NCI-H82 treated with DMSO at 0.1 percent for 48 hours (cell line): ENCODE measurements at regions not wholly inside any gene's neighbourhood (a gene's known extent, or its start where the extent isn't known, plus 50 kb on each side); places are given as distances from the start of the nearest gene placed in this dataset.

Experiments
- DNase-seq: peaks from one replicate; lab custom pipeline; 2025; ENCODE audit not compliant: unreplicated experiment; lab: John Stamatoyannopoulos, UW

DNA sequence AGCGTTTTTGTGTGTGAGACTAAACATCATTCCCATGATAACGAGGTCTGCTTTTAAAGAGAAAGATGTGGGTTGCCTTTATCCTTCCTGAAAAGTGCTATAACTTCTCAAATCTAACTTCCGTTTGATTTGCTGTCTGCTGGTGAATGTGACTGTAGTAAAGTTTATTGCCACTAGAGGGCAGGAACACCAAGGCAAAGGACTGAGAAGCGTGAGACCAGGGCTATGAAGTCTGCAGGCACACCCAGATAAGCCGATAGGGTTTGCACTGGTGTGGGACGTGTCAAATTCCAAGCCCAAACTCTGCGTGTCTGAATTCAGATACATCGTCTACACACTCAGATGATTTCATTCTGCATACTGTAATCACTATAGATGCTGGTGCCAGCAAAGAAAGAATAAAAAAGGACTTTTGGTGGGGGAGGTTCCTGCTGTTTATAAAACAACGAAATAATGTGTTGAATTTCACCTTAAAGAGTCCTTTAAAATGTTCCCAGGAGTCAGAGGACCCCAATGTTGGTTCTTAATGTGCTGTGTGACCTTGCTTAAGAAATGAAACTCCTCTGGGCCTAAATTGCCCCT lies 87.2 kb downstream of the PTTG1 start:
- peak; percentile 44 for DNase-seq

DNA sequence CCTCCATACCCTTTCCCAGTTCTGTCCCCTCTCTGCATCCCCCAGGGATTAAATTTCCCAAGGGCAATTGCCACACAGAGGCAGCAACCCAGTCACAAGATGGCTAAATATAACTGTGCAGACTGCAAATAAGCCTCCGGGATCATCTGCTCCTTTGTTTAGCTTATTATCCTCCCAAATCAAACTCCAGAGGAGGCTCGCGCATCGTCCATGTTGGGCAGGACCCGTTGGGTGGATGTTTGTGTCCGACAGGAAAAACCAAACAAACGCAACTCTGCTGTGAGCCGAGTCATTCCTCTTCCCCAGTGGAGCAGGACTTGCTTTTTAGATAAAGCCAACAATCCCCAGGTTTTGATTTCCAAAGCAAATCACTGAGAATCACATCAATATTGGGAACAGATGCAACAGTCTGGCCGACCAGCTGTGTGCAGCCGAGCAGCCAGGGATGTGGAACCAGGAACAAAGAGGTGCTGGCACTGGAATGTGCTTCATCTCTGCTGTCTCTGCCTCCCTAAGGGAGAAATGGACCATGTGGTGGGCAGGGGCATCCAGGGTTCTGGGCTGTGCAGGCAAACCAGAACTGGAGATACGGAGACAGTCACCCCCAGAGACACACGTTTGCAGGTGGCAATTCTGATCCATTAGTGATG lies 89.8 kb downstream of the PTTG1 start:
- DNase-seq, result no peak
